ENCODE measurements at regions not wholly inside any gene's neighbourhood (a gene's known extent, or its start where the extent isn't known, plus 50 kb on each side); places are given as distances from the start of the nearest gene placed in this dataset.

DNA sequence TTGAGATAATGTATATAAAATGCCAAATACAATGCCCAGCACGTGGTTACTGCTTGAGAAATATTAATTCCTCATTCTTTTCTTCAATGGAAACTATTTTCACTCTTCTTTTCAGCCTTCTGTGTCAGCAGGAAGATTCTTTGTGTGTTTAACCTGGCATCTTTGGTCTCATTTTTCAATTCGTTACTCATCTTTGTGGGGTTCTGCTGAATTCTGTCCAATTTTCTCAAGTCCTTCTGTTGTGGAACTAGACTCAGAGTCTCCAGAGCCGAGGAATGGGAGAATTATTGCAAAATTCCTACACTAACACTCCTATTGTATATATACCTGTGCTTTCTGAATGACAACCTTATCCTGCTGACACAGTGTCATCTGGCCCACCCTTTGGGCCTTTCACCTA lies 96.8 kb upstream of the RGMA start:
- ATAC-seq = no peak

DNA sequence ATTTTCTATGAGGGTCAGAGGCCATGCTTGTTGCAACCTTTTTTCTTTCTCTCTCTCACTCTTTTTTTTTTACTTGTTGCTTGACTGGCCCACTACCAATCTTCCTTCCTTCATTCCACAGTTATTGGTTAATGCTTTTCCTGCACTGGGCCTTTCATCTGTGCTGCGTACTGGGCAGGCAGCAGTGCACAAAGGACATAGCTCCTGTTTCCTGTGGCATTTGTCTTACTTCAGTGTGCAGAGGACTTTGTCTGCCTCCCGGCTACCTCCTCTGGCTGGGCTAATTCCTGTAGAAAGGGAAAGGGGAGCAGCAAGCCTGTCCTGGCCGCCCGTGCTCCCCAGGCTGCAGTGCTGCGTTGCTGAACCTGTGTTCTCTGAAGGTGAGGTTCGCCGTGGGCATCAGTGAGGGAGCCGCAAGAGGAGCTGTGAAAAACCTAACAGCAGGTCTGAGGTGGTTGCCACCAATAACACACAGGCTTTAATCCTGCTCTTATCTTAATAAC lies 93.7 kb upstream of the RGMA start:
- peak; percentile 31 for ATAC-seq

DNA sequence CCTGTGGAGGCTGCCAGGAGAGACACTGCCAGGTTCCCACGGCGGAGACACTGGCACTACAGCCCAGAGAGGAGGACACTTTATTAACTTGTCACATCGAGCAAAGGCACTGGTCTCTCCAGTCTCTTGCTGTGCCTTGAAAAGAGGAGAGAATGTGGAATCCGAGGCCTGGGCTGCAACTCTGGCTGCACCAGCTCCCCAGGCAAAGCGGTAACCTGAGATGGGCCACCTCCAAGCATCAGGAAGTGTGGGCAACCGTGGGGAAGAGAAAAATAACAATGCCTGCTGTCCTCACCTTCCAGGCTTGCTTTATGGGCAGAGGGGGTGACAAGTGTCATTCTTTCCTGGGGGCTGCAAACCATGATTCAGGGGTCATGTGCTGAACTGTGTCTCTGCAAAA lies 91.6 kb upstream of the RGMA start:
- ATAC-seq = no peak

DNA sequence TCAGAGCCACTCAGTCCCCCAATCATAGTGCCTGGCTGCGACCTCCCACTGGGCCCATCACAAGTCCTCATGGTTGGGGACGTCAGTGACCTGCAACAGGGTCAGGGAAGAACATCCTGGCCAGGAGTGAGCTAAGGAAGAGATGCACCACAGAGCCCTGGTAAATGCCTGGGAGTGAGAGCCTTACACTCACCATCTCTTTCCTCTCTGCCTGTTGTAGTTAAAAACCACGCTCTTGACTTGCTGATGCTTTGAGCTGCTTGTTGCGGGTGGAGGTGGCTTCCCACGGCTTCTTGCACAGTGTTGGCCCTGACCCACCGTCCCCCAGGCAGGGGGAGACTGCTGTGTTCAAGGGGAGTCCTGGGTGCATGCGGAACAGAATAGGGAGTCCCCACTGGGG lies 91.1 kb upstream of the RGMA start:
- no peak for ATAC-seq

DNA sequence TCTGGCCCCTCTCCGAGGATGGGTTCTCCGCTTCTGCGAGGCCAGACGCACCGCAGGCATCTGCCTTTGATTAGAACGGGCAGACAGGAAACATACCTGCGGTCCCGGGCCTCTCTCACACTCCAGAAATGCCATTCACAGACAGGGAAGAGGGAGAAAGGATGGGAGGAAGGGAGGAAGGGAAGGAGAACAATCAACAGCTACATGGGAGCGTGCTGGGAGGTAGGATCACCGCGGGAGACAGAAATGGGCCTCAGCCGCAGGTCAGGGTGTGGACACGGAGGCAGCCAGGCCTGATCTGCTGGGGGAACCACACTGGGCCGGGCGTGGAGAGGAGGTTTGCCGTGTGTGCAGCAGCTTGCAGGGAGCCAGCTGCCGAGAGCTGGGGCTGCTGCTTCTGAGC lies 90.7 kb upstream of the RGMA start:
- ATAC-seq = no peak

DNA sequence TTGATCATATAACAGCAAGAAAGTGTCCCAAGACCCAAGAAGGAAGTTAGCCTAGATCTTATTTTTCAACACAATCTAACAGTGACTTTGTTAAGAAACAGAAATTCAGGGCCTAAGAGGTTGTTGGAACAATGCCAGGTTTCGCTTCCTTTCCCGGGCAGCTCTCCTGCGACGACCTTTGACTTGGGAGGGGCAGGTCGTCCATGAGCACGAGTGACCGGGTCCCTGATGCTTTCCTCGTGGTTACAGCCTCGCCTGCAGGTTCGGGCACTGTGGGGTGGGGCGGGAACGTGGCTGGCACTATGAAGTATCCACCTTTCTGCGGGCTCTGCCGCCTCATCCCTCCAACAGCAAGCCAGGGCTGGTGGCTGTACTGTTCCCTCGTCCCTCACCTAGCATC lies 90.1 kb upstream of the RGMA start:
- peak; percentile 50 for ATAC-seq

DNA sequence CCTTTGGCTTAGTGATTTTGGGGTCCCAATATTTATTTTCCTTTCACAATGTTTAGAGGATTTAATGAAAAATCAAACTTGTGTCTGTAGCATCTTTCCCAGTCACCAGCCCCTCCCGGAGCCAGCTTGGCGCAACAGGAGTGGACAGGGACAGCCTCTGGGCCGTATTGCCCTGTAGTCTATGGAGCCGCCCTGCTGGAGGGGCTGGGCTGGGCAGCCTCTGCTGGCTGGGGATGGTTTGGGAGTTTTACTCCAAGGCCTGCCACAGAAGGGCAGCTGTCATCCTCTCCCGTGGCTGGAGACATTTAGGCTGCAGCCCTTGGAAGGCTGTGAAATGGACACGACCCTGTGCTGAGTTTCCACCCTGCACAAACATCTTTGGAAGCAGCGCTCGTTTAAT lies 89.4 kb upstream of the RGMA start:
- no peak for ATAC-seq

DNA sequence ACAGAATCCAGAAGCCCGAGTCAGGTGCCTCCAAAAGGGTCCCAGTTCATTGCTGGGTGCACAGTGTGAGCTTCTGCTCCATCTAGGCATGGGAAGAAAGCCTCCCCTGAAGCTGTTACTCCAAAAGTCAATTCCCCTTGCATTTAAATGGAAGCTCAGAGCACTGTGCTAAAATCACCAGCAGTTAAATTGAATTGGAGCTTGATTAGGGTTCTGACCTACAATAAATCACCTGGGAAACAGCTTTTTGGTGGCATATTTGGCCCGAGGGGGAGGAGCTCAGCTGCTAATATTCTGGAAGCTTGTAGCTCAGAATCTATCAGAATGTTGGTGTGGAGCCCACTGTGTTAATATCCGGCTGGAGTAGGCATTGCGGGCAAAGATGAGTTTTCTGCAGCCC lies 87.1 kb upstream of the RGMA start:
- no peak for ATAC-seq

DNA sequence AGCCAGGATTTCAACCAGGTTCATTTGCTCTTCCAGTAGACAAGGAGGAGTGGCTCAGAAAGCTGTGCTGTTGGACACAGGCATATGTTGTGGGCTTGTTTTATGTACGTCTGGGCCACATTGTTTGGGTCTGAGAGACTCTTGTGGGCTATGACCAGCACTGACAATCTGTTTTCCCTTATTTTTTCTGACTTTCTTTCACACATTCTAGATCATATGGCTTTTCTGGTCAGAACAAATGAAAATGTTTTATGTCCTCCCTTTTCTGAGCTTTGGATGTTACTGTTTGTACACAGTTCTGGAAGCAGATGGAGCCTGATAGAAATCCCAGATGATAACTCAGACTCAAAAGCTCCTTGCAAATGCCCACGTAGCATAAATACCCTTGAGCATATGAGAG lies 85.8 kb upstream of the RGMA start:
- ATAC-seq = no peak

DNA sequence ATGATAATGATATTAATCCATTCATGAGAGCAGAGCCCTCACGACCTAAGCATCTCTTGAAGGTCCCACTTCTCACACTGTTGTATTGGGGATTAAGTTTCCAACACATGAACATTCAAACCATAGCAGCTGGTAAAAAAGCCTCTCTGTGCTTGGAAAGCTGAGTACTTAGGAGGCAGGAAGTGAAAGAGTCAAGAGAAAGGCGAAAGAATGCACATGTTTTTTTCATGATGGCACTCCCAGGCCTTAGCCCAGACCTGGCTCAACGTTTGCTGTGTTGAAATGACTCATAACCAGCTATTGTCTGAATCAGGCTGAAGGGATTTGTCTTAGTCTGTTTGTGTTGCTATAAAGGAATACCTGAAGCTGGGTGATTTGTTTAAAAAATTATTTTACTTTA lies 84.4 kb upstream of the RGMA start:
- peak; percentile 98 for ATAC-seq

DNA sequence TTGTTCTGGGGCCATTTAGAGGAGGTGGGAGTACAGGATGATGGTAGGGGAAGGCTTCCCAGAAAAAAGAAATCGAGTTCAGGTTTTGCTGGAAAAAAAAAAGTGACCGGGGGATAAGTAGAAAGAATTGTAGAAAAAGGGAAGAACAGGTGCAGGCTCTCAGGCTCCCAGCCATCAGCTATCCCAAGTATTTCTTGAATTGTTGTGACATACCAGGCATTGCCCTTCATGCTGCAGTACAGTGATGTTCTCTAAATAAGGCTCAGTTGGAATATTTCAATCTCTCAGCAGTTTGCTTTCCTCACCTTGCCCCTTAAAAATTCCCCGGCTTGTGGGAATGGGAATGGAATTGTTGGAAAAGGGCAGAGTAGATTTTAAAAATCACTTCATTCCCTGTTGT lies 82.5 kb upstream of the RGMA start:
- ATAC-seq = no peak

DNA sequence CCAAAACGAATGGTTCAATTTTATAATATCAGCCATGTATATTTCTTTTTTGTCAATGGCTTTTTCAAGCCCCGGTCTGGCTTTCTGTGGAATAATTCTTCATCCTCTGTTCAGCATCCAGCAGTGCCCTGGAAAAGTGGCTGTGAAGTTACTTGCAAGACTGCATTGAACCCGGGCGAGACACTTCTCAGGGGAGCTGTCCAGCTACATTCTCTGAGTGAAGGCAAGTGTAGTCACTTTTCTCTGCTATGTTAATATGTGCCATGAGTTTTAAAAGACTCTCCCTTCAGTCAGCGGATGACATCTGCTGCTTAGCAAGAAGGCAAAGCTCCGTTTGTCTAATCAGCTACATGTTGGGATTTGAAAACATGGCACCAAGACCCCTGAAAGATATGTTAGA lies 81.3 kb upstream of the RGMA start:
- no peak for ATAC-seq

DNA sequence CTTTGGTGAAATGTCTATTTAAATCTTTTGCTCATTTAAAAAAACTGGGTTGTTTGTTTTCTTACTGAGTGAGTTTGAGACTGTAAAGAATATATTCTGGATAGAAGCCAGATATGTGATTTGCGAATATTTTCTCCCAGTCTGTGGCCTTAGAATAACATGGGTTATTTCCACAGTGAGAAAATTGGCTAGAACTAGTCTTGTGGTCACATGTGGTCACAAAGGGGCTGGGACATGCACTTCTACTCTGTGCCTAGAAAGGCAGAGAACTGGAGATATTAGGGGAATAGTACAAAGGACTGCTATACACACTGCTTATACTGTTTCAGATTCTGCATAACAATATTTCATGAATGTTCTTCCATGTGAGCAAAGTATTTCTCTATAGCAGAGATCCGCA lies 79.9 kb upstream of the RGMA start:
- no peak for ATAC-seq

DNA sequence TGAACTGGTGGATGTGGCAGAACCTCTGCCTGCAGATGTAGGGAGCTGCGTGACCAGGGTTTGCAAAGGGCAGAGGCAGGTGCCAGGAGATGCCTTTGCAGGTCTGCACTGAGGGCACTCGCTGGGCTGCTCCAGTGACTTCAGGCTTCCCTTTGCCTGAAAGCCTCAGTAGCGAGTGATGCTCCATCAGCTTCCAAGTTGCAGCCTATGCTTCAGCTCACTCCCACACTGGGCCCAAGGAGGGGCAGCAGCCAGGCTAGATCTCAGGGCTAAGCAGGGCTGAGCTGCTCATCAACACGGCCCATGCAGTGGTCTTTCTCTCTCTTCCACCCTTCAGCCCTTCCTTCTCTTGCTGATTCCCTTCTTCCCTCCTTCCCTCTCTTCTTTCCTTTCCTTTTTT lies 78.3 kb upstream of the RGMA start:
- no peak for ATAC-seq

DNA sequence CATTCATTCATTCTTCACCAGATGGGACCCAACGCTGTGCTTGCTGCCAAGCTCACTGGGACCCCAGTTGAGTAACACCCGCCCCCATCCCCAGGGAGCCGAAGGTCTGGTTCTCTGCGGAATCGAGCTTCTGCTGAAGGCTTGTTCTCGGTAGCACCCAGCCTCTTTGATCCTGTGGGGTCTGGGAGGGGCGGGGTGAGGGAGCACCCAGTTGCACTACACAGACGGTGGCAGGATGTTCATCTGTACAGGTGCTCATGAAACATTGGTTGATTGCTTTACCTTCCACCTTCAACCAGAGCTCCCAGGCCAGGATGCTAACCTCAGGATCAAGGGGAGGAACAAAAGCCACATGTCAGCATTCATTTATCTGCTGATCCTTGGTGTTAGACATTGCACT lies 77.7 kb upstream of the RGMA start:
- ATAC-seq = no peak

DNA sequence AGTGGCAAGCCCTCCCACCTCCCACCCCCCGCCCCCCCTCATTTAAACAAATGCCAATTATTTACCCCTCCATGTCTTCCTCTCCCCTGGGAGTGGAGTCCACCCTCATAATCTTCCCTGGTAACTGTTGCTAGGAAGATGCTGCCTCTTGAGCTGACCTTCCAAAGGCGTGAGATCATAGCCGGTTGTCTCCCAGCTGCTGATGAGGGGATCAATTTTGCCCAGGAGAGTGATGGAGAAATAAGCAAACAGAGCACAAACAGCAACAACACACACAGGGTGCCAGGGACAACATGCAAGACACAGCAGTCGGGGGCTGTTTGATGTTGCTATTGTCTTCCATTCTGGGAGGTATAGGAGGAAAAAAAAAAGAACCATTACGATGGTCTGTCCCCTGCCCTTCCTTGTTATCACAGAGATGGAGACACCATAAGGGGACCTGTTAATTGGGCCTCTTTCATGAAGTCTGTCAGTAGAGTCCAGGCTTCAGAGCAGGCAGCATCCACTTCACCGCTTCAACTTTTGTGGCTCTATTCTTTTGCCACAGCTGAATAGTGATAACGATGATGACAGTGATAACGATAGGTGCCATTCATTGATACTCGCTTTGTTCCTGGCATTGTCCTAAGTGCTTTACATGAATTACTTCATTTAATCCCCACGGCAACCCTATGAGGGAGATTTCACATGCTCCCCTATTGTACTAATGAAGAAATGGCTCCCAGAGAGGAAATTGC lies 76.9 kb upstream of the RGMA start:
- no peak for ATAC-seq

DNA sequence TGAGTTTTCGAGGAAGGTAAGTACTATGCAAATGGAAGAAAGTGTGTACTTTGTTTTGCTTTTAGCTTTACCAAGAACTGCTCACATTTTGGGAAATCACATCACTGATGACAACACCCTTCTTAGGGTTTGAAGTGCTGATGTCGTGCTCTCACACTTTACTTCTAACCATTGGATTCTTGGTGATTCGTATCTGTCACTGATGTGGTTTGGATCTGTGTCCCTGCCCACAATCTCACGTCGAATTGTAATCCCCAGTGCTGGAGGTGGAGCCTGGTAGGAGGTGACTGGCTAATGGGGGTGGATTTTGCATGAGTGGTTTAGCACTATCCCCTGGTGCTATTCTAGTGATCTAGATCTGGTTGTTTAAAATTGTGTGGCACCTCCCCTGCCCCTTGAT lies 75.4 kb upstream of the RGMA start:
- ATAC-seq = no peak

DNA sequence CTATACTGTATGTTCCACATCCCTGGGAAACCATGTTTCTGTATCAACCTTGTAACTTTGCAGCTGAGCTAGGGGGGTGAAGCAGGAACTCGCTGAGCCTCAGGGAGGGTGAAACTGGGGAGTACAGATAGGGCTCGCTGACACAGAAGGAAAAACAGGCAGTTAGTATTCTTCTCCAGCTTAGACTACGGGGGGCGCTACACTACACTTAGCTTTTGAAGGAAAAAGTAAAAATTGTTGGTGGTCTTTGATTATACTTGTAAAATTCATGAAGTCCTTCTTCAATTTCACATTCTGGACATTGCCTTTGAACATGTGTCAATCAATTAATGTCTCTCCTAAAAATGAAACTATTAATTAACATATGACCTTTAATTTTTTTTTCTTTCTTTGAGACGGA lies 73.5 kb upstream of the RGMA start:
- ATAC-seq = no peak

DNA sequence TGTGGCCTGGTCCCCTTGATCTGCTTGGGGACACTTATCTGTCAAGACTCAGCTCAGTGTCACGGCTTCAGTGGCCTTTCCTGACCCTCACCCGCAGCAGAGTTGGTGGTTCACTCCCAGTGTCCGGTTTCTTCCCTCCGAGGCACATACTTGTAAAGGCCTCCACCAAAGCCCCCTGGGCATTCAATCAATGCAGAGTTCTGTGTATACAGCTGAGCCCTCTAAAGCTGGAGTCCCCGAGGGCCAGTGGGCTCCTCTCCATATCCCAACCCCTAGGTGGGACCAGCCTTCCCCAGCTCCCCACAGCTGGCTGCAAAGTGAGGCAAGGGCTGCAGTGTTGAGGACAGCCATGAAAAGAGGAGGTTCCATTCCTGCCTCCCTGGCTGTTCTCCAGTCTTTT lies 70.9 kb upstream of the RGMA start:
- ATAC-seq = no peak

DNA sequence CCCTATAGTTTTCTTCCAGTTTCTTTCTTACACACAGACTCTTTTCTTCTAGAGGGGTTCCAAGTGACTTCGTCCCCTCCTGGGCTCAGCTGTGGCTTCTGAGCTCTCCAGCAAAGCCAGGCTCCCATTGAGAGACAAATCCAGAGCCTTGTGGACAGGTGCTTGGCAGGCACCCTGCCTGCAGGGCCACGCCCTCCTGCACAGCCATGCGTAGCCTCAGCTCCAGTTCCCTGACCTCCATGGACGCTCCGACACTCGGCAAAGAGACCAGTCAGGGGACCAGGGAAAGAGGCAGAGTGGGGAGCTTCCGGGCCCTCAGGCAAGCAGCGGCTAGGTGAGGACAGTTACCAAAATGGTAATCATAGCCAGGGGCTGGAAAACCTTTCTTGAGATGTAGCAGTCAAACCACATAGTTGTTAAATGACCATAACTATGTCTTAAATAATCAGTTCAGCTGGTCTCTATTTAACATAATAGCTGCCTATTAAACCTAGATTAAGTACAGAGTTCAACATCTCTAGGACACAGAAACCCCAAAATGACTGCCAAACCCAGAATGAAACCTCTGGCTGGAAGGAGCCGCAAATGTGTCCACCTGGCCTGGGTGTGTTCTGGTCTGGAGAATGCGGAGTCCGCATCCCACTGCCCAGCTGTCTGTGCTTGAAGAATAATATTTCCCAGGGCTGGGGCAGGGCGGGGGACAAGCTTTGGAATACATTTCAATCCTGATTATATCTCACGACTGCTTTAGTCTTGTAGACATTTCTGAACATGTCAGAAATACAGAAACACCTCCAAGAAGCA lies 69.3 kb upstream of the RGMA start:
- no peak for ATAC-seq

DNA sequence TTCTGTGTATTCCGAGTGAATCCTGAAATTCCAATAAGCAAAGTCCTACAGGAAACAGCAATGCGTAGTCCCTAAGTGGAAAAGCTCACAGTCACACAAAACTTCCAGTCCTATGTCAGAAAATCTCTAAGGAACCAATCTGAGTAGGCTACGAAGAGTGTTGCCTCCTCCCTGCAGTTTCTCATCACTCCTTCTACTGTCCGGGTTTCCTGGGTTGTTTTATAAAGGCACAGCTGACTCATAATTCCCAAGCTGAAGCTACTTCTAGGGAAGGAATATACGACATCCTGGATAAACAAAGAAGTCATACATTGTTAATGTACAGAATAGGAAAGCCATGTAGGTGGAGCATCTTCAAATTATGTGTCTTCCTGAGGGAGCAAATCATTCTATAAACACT lies 65.7 kb upstream of the RGMA start:
- ATAC-seq = no peak

DNA sequence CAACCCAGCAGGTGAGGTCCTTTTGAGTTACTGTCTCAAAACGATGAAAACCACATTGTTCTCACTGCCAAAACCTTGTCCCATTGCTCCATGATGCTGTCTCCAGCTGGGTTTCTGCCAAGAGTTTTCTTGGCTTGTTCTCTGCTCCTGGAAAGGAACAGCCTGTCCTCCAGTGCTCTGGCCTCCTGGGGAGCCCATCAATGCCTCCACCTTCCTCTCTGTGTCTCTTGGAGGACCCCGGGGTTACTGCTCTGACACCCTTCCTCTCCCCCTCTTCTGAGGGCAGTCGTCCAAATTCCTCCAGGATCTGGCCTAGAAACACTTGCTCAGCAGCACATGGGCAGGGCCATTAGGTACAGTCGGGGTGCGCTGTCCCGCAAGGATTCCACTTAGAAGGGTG lies 63.9 kb upstream of the RGMA start:
- ATAC-seq = no peak

DNA sequence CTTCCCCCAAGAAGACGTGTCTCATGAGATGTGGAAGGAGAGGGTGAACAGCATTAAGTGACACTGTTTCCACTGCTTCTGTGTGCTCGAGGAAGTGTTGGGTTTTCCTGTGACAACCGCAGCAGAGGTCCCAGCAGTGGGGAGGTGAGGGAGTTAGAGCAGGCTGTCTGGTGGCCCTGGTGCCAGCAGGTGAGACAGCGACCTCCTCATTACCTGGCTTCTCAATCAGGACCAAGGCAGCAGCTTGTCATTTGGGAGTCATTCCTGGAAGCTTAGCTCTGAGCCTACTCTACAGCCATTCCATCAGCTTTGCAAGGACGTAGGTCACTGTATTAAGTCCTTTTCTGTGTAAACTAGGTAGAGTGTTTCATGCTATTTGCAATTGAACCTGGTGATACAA lies 63.3 kb upstream of the RGMA start:
- no peak for ATAC-seq

Measured in esophagus mucosa (tissue), 1 donor.